ENCODE measurements at regions not wholly inside any gene's neighbourhood (a gene's known extent, or its start where the extent isn't known, plus 50 kb on each side); places are given as distances from the start of the nearest gene placed in this dataset.

GRCh38 chr12:131219670-131220330 is 266.1 kb downstream of the ADGRD1 start:
- no peak for TF ChIP-seq CTCF (IDR thresholded peaks at IDR 0.05)
- DNase-seq, result no peak
- Mint-ChIP-seq H3K36me3 (ENCODE audit: low read depth) (no peaks in the 10 kb centered on the region), H3K4me1 (ENCODE audit: low read depth) (no peaks in the 10 kb centered on the region), H3K4me3 (no peak overlapping the region), H3K27ac (no peak overlapping the region), H3K9me3 (peaks cover 55% of the 10 kb centered on the region), H3K27me3 (ENCODE audit: insufficient read depth) (0 out of 2 replicates have a peak, but pooled peaks cover 1% of the 10 kb centered on the region)

- Mint-ChIP-seq H3K4me3 (no peak overlapping the region), H3K36me3 (ENCODE audit: low read depth) (no peaks in the 10 kb centered on the region), H3K4me1 (ENCODE audit: low read depth) (no peaks in the 10 kb centered on the region), H3K27me3 (ENCODE audit: insufficient read depth) (0 out of 2 replicates have a peak, but pooled peaks cover 1% of the 10 kb centered on the region), H3K9me3 (peaks cover 54% of the 10 kb centered on the region), H3K27ac (no peak overlapping the region)
- DNase-seq, result no peak
- TF ChIP-seq CTCF (IDR thresholded peaks at IDR 0.05), result no peak
These were observed 266.6 kb downstream of the ADGRD1 start for GRCh38 chr12:131220331-131220685.

- Mint-ChIP-seq H3K27ac (no peak overlapping the region), H3K4me1 (ENCODE audit: low read depth) (no peaks in the 10 kb centered on the region), H3K27me3 (ENCODE audit: insufficient read depth) (0 out of 2 replicates have a peak, but pooled peaks cover 1% of the 10 kb centered on the region), H3K36me3 (ENCODE audit: low read depth) (no peaks in the 10 kb centered on the region), H3K4me3 (no peak overlapping the region), H3K9me3 (peaks cover 47% of the 10 kb centered on the region)
- no peak for TF ChIP-seq CTCF (IDR thresholded peaks at IDR 0.05)
- DNase-seq, result no peak
These were observed 267.6 kb downstream of the ADGRD1 start for GRCh38 chr12:131221061-131221956.

GRCh38 chr12:131221957-131222328 is 268.2 kb downstream of the ADGRD1 start:
- no peaks in the 10 kb centered on the region for H3K36me3 Mint-ChIP-seq (ENCODE audit: low read depth)
- H3K27ac Mint-ChIP-seq, result no peak overlapping the region
- no peak for DNase-seq
- no peak overlapping the region for H3K4me3 Mint-ChIP-seq
- 0 out of 2 replicates have a peak, but pooled peaks cover 1% of the 10 kb centered on the region for H3K27me3 Mint-ChIP-seq (ENCODE audit: insufficient read depth)
- H3K9me3 Mint-ChIP-seq, result peaks cover 45% of the 10 kb centered on the region
- TF ChIP-seq CTCF (IDR thresholded peaks at IDR 0.05), result no peak
- no peaks in the 10 kb centered on the region for H3K4me1 Mint-ChIP-seq (ENCODE audit: low read depth)

GRCh38 chr12:131222329-131223139 is 268.8 kb downstream of the ADGRD1 start:
- Mint-ChIP-seq H3K27ac (no peak overlapping the region), H3K27me3 (ENCODE audit: insufficient read depth) (0 out of 2 replicates have a peak, but pooled peaks cover 1% of the 10 kb centered on the region), H3K36me3 (ENCODE audit: low read depth) (no peaks in the 10 kb centered on the region), H3K9me3 (peaks cover 43% of the 10 kb centered on the region), H3K4me3 (no peak overlapping the region), H3K4me1 (ENCODE audit: low read depth) (no peaks in the 10 kb centered on the region)
- DNase-seq, result no peak
- TF ChIP-seq CTCF (IDR thresholded peaks at IDR 0.05), result no peak
